BJ (cell line): ENCODE measurements at regions not wholly inside any gene's neighbourhood (a gene's known extent, or its start where the extent isn't known, plus 50 kb on each side); places are given as distances from the start of the nearest gene placed in this dataset. TPM values are rescaled to one million over a fixed set of nuclear protein-coding genes. Genes with fewer than 3 reads are reported as not detected.

Experiments
- small RNA-seq: library from RNA; depleted of rRNA; stranded (forward); fragments of <200 nt; gene quantifications from one replicate; pipeline ENCODE3, GENCODE V24; 2012; ENCODE audit warnings: low replicate concordance, low read depth; ENCODE audit not compliant: insufficient read length

Small RNAs in the stretch of these regions (small RNA-seq; reads per million reads assigned to genes)
- gene RF00019 (not detected), gene RNU6-40P (not detected)
